GM19438 (cell line): ENCODE measurements at regions not wholly inside any gene's neighbourhood (a gene's known extent, or its start where the extent isn't known, plus 50 kb on each side); places are given as distances from the start of the nearest gene placed in this dataset.

Experiments
- ATAC-seq: cut with Tn5 transposase; IDR thresholded peaks from one replicate; pipeline ENCODE4 v1.9.1; 2021; ENCODE audit warnings: low read depth; ENCODE audit not compliant: unreplicated experiment

- ATAC-seq = no peak
These were observed 394.3 kb upstream of the HTR2A start for GRCh38 chr13:47291107-47291656.

- no peak for ATAC-seq
These were observed 392.7 kb upstream of the HTR2A start for GRCh38 chr13:47289567-47289966.

GRCh38 chr13:47288546-47288945 is 391.7 kb upstream of the HTR2A start:
- no peak for ATAC-seq

GRCh38 chr13:47287291-47287751 is 390.5 kb upstream of the HTR2A start:
- ATAC-seq = no peak

- no peak for ATAC-seq
These were observed 385.1 kb upstream of the HTR2A start for GRCh38 chr13:47281991-47282390.

- ATAC-seq = no peak
These were observed 383.1 kb upstream of the HTR2A start for GRCh38 chr13:47279920-47280319.

GRCh38 chr13:47277774-47278173 is 380.9 kb upstream of the HTR2A start:
- ATAC-seq = no peak

GRCh38 chr13:47268270-47268669 is 371.4 kb upstream of the HTR2A start:
- no peak for ATAC-seq

GRCh38 chr13:47258384-47258783 is 361.5 kb upstream of the HTR2A start:
- ATAC-seq = no peak

GRCh38 chr13:47256618-47257017 is 359.8 kb upstream of the HTR2A start:
- no peak for ATAC-seq

- ATAC-seq = no peak
These were observed 355.8 kb upstream of the HTR2A start for GRCh38 chr13:47252627-47253026.

- ATAC-seq = no peak
These were observed 354.9 kb upstream of the HTR2A start for GRCh38 chr13:47251771-47252170.

- ATAC-seq = no peak
These were observed 353.3 kb upstream of the HTR2A start for GRCh38 chr13:47250146-47250545.

- ATAC-seq = no peak
These were observed 352.4 kb upstream of the HTR2A start for GRCh38 chr13:47249266-47249665.

GRCh38 chr13:47241446-47241845 is 344.6 kb upstream of the HTR2A start:
- no peak for ATAC-seq

- ATAC-seq = no peak
These were observed 342.2 kb upstream of the HTR2A start for GRCh38 chr13:47239025-47239424.

GRCh38 chr13:47237571-47237970 is 340.7 kb upstream of the HTR2A start:
- ATAC-seq = no peak

GRCh38 chr13:47233734-47234133 is 336.9 kb upstream of the HTR2A start:
- no peak for ATAC-seq

- ATAC-seq = no peak
These were observed 335.7 kb upstream of the HTR2A start for GRCh38 chr13:47232516-47232915.

GRCh38 chr13:47230155-47230554 is 333.3 kb upstream of the HTR2A start:
- ATAC-seq = no peak

- no peak for ATAC-seq
These were observed 329.7 kb upstream of the HTR2A start for GRCh38 chr13:47226516-47226915.

GRCh38 chr13:47220453-47221140 is 323.7 kb upstream of the HTR2A start:
- ATAC-seq = no peak
